LNCaP clone FGC (cell line): ENCODE measurements at regions not wholly inside any gene's neighbourhood (a gene's known extent, or its start where the extent isn't known, plus 50 kb on each side); places are given as distances from the start of the nearest gene placed in this dataset.

ENCODE experiments used
- DNase-seq: peaks from one replicate; pipeline ENCODE4 v3.0.0-alpha.2; 2011; ENCODE audit warnings: low read depth
- H3K4me3 ChIP-seq: 2 replicates; pipeline ENCODE4 v1.5.1; 2011; ENCODE audit warnings: mild to moderate bottlenecking, low read depth, low read length, control low read depth
- TF ChIP-seq, protein P1 (sequence below): IDR thresholded peaks from 2 replicates; pipeline ENCODE4 v1.5.1; 2012; ENCODE audit warnings: mild to moderate bottlenecking; ENCODE audit not compliant: control insufficient read depth, insufficient read depth; ENCODE audit errors: extremely low read depth

DNA sequence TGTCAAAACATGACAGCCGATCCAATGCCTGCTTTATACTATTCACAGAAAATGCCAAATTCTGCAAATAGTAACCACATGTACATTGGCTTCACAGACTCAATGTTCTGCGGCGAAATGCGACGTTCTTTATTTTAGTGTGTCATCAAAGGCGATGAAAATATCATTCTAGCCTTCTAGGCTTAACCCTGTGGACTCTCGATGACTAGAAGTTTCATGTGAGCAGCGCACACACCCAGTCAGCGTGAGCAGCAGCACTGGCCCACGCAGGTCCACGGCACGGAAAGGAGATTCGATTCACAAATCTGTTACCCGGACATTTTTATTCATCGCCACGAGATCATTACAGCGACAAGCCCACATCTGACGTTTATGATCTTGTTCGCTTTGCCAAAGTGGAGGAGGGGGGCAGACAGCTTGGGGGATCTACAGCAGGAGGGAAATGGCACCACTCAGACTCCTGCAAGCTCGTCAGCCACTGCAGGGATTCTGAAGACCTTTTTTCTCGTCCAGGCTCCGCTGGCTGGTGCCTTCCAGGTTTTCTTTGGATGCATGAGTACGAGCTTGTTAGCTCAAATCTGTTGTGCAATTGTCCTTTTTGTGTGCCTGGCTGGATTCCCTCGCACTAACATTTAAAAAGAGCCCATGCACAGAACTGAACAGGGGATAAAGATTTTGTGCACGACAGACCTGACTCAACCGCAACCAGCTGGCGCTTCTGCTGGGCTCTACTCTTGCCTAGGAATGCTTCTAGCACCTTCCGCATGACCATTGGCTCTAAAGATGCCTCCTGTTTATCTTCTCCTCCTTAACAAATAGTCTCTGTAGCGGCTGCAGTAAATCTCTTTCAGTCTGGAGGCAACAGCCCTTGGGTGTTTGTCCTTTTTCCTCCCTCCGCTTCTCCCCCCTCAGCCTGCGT, 938.4 kb downstream of the MCTP2 start:
- no peak overlapping the region for H3K4me3 ChIP-seq
- DNase-seq: no peak
- TF ChIP-seq, protein P1, sequence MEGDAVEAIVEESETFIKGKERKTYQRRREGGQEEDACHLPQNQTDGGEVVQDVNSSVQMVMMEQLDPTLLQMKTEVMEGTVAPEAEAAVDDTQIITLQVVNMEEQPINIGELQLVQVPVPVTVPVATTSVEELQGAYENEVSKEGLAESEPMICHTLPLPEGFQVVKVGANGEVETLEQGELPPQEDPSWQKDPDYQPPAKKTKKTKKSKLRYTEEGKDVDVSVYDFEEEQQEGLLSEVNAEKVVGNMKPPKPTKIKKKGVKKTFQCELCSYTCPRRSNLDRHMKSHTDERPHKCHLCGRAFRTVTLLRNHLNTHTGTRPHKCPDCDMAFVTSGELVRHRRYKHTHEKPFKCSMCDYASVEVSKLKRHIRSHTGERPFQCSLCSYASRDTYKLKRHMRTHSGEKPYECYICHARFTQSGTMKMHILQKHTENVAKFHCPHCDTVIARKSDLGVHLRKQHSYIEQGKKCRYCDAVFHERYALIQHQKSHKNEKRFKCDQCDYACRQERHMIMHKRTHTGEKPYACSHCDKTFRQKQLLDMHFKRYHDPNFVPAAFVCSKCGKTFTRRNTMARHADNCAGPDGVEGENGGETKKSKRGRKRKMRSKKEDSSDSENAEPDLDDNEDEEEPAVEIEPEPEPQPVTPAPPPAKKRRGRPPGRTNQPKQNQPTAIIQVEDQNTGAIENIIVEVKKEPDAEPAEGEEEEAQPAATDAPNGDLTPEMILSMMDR: no peak

DNA sequence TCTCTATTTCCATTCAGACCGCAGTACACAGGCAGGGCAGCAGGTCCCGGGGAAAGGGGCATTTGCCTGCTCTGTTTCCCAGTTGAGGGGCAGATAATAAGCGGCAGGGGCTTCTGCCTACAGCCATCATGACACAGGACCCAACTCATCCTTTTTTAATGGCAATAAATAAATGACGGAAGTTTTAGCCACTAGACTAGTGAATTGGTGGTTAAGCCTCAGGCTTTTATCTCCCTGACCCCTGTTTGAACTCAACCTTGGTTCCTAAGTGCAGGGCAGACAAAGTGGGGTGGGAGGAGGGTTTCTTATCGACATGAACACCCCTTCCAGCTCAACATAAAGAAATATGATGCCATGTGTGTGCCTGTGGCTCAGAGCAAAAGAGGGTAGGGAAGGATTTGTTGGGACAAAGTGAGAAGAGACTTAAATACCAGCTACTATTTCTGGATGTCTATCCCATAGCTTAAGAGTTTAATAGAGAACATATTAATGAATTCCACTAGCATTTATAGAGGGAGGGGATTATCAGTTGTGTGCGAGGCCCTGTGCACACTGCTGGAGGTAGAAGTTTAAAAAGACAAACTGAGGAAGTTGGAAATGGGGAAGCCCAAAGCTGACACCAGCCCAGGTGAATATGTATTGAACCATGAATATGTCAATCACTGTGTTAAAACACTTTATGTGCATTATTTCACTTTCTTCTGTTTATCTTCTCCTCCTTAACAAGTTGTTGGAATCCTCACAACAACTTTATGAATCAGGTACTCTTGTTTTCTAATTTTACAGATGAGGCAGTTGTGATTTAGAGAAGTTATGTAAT, 939.4 kb downstream of the MCTP2 start:
- TF ChIP-seq, protein P1: no peak
- DNase-seq: no peak
- no peak overlapping the region for H3K4me3 ChIP-seq

GRCh38 chr15:95171564-95171963, 940.2 kb downstream of the MCTP2 start:
- no peak overlapping the region for H3K4me3 ChIP-seq
- DNase-seq: no peak
- TF ChIP-seq, protein P1: no peak

DNA sequence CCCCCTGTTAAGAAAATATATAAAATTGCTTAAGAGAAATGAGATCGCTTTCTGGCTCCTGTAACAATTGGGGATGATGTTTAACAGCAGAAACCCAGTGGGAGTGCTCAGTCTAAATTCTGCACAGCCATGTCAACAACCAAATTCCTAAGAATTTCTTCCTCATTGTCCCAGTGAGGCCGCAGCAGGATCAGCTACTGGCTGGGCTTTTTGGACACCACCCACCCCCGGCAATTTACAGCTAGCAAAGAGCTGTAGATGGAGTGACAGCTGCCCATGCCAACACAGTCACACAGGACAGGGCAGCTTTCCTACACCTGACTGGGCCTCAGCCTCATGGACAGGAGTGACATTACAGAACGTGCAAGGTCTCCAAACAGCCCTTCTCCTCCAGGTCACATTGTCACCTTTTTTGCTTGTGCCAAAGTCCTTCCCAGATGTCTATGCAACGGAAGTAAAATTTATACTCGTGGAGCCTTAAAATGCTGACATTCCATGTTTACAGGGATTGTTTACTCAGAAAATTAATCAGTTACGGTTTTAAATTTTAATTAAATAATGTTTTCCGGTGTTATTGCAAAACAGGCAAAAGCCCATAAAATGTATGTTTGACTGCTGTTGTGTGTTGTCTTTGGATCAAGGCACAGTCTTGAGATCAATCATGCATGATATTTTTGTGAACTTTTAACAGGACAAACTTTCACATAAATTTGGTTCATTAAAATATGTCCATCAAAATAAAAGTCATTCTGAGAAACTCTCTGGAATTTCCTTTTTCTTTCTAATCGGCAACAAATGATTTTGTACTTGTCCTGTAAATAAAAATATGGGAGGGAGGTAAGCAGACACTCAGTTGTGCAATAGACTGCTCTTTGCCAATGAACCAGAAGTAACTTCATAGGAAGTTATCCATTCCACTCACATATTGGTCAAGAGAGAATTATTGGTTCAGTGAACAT, 943.2 kb downstream of the MCTP2 start:
- H3K4me3 ChIP-seq: no peak overlapping the region
- TF ChIP-seq, protein P1: no peak
- DNase-seq: no peak

- no peak overlapping the region for H3K4me3 ChIP-seq
- TF ChIP-seq, protein P1: no peak
- no peak for DNase-seq
Measured at GRCh38 chr15:95175914-95176658, 944.7 kb downstream of the MCTP2 start.
